ENCODE measurements at regions not wholly inside any gene's neighbourhood (a gene's known extent, or its start where the extent isn't known, plus 50 kb on each side); places are given as distances from the start of the nearest gene placed in this dataset.

DNA sequence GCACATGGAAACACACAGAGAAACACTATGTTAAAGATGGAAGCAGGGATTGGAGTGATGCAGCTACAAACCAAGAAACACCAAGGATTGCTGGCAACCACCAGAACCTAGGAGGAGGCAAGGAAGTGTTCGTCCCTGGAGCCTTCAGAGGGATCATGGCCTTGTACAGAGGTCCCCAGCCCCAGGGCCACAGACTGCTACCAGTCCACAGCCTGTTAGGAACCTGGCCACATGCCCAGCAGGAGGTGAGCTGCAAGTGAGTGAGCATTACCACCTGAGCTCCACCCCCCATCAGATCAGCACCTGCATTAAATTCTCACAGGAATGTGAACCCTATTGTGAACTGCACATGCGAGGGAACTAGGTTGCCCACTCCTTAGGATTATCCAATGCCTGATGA, 505.7 kb upstream of the MDFIC2 start:
- TF ChIP-seq CTCF (IDR thresholded peaks at IDR 0.05; ENCODE audit: borderline replicate concordance, extremely low read depth, low read length, poor library complexity, severe bottlenecking), result no peak
- no peak for TF ChIP-seq EZH2 (IDR thresholded peaks at IDR 0.05; ENCODE audit: borderline replicate concordance, low read depth, low read length, severe bottlenecking)
